ENCODE measurements at regions not wholly inside any gene's neighbourhood (a gene's known extent, or its start where the extent isn't known, plus 50 kb on each side); places are given as distances from the start of the nearest gene placed in this dataset.

- TF ChIP-seq CTCF (IDR thresholded peaks at IDR 0.05) = no peak
- Histone ChIP-seq H3K4me1 (ENCODE audit: control insufficient read depth in 1 of 2, low read depth in 2 of 2) (peaks cover 0 to 21% of the 10 kb centered on the region in 2 donors), H3K4me3 (no peak overlapping the region), H3K27ac (no peak overlapping the region), H3K36me3 (no peaks in the 10 kb centered on the region), H3K27me3 (replicated peaks; ENCODE audit: insufficient read depth) (no peaks in the 10 kb centered on the region), H3K9me3 (no peaks in the 10 kb centered on the region)
- DNase-seq (ENCODE audit: low spot score) (no peak), ATAC-seq (ENCODE audit: insufficient number of reproducible peaks, low FRiP score, low read depth) (no peak)
Observed at GRCh38 chr1:81585371-81585770, 215.4 kb upstream of the ADGRL2 start.

- H3K27me3 ChIP-seq (replicated peaks; ENCODE audit: insufficient read depth) = no peaks in the 10 kb centered on the region
- H3K9me3 ChIP-seq = no peaks in the 10 kb centered on the region
- no peaks in the 10 kb centered on the region for H3K36me3 ChIP-seq
- no peak for TF ChIP-seq CTCF (IDR thresholded peaks at IDR 0.05)
- H3K4me1 ChIP-seq (ENCODE audit: control insufficient read depth in 1 of 2, low read depth in 2 of 2) = peaks cover 0 to 21% of the 10 kb centered on the region in 2 donors
- ATAC-seq (ENCODE audit: insufficient number of reproducible peaks, low FRiP score, low read depth) = no peak
- no peak overlapping the region for H3K27ac ChIP-seq
- peak overlapping the region; percentile 1 for H3K4me3 ChIP-seq
- no peak for DNase-seq (ENCODE audit: low spot score)
Observed at GRCh38 chr1:81584398-81584797, 216.3 kb upstream of the ADGRL2 start.

GRCh38 chr1:81583878-81584277 lies 216.9 kb upstream of the ADGRL2 start:
- ATAC-seq (ENCODE audit: insufficient number of reproducible peaks, low FRiP score, low read depth) = no peak

GRCh38 chr1:81582467-81582986 lies 218.2 kb upstream of the ADGRL2 start:
- H3K36me3 ChIP-seq = no peaks in the 10 kb centered on the region
- DNase-seq (ENCODE audit: low spot score) (no peak), ATAC-seq (ENCODE audit: insufficient number of reproducible peaks, low FRiP score, low read depth) (no peak)
- H3K4me3 ChIP-seq = no peak overlapping the region
- H3K4me1 ChIP-seq (ENCODE audit: control insufficient read depth in 1 of 2, low read depth in 2 of 2) = peaks cover 0 to 21% of the 10 kb centered on the region in 2 donors
- no peak for TF ChIP-seq CTCF (IDR thresholded peaks at IDR 0.05)
- H3K27ac ChIP-seq = no peak overlapping the region
- H3K27me3 ChIP-seq (replicated peaks; ENCODE audit: insufficient read depth) = no peaks in the 10 kb centered on the region
- no peaks in the 10 kb centered on the region for H3K9me3 ChIP-seq

More at GRCh38 chr1:81583878-81584277, 216.9 kb upstream of the ADGRL2 start:
- DNase-seq (ENCODE audit: low spot score) = no peak
- no peaks in the 10 kb centered on the region for H3K36me3 ChIP-seq
- no peak overlapping the region for H3K27ac ChIP-seq
- H3K9me3 ChIP-seq = no peaks in the 10 kb centered on the region
- TF ChIP-seq CTCF (IDR thresholded peaks at IDR 0.05) = no peak
- peaks cover 0 to 21% of the 10 kb centered on the region in 2 donors for H3K4me1 ChIP-seq (ENCODE audit: control insufficient read depth in 1 of 2, low read depth in 2 of 2)
- no peak overlapping the region for H3K4me3 ChIP-seq
- no peaks in the 10 kb centered on the region for H3K27me3 ChIP-seq (replicated peaks; ENCODE audit: insufficient read depth)

- no peaks in the 10 kb centered on the region for H3K27me3 ChIP-seq (replicated peaks; ENCODE audit: insufficient read depth)
- no peak for ATAC-seq (ENCODE audit: insufficient number of reproducible peaks, low FRiP score, low read depth)
- no peak overlapping the region for H3K4me3 ChIP-seq
- TF ChIP-seq CTCF (IDR thresholded peaks at IDR 0.05) = no peak
- H3K27ac ChIP-seq = no peak overlapping the region
- H3K36me3 ChIP-seq = no peaks in the 10 kb centered on the region
- no peak for DNase-seq (ENCODE audit: low spot score)
- H3K4me1 ChIP-seq (ENCODE audit: control insufficient read depth in 1 of 2, low read depth in 2 of 2) = peaks cover 0 to 13% of the 10 kb centered on the region in 2 donors
- H3K9me3 ChIP-seq = no peaks in the 10 kb centered on the region
Observed at GRCh38 chr1:81578867-81579266, 221.9 kb upstream of the ADGRL2 start.
